Uterus (tissue), 3 donors: ENCODE measurements at regions not wholly inside any gene's neighbourhood (a gene's known extent, or its start where the extent isn't known, plus 50 kb on each side); places are given as distances from the start of the nearest gene placed in this dataset.

ENCODE experiments used
- DNase-seq, 2 donors: peaks; one replicate each; pipeline ENCODE4 v3.0.0-alpha.2; 2019 to 2020
- H3K27ac ChIP-seq, 2 donors: fragments of 200-600 bp; sonication (generic); 1 replicate in 1 of 2; 2 replicates in 1 of 2; pipeline ENCODE4 v1.5.1; 2016 to 2018
- H3K27me3 ChIP-seq, 2 donors: fragments of 200-600 bp; sonication (generic); one replicate each; pipeline ENCODE4 v1.5.1; 2018 to 2019; ENCODE audit warnings: control low read depth in 1 of 2
- H3K36me3 ChIP-seq, 2 donors: fragments of 200-600 bp; sonication (generic); one replicate each; pipeline ENCODE4 v1.5.1; 2019; ENCODE audit warnings: control low read depth in 1 of 2
- H3K4me1 ChIP-seq, 2 donors: fragments of 200-600 bp; sonication (generic); one replicate each; pipeline ENCODE4 v1.5.1; 2018 to 2019; ENCODE audit warnings: control low read depth in 1 of 2
- H3K4me3 ChIP-seq, 2 donors: fragments of 200-600 bp; sonication (generic); 1 replicate in 1 of 2; 2 replicates in 1 of 2; pipeline ENCODE4 v1.5.1; 2018 to 2019; ENCODE audit warnings: mild to moderate bottlenecking in 1 of 2
- H3K9me3 ChIP-seq, 2 donors: fragments of 200-600 bp; sonication (generic); one replicate each; pipeline ENCODE4 v1.5.1; 2019; ENCODE audit warnings: control low read depth in 1 of 2
- POLR2A ChIP-seq, 2 donors: fragments of 450-650 bp; IDR thresholded peaks; one replicate each; pipeline ENCODE4 v1.6.1; 2016; ENCODE audit warnings: antibody characterized with exemption in 2 of 2, mild to moderate bottlenecking in 1 of 2, moderate library complexity in 1 of 2
- intact Hi-C: fragments of 100-400 bp; cut with DNase I; formaldehyde crosslinking; loops from one replicate; pipeline ENCODE4 v1.15.1; 2023; ENCODE audit warnings: low total_unique reads
- TF ChIP-seq, protein P1 (sequence below), 4 experiments: fragments of 200-600 bp in 2 of 4; fragments of 450-650 bp in 2 of 4; sonication (generic) in 2 of 4; IDR thresholded peaks; one replicate each; pipeline ENCODE4 v1.5.1; 2016 to 2019; ENCODE audit warnings: antibody characterized with exemption in 4 of 4, mild to moderate bottlenecking in 2 of 4, moderate library complexity in 1 of 4
- donor health status: DM: yes; HTN: yes; CAD: no.

DNA sequence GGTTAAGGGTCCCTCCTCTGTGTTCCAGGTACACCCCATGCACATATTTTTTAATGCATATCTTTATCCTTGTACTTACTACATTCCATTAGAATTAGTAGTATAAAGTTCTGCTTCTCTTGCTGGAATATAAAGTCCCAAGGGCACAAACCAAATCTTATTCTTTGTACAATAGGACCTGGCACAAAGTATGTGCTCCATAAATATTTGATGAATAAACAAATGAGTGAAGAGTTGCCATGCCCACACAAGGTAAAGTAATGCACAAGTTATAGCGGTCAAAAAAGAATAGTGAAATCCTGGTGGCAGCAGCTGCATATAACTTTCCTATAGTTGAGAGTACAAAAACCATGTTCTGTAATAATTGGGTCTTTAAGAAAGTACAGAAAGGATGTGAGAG lies 82.1 kb upstream of the BMP4 start:
- Histone ChIP-seq H3K36me3 (no peaks in the 10 kb centered on the region), H3K27me3 (no peaks in the 10 kb centered on the region), H3K9me3 (peaks cover 0 to 5% of the 10 kb centered on the region in 2 donors), H3K4me1 (no peaks in the 10 kb centered on the region), H3K27ac (no peak overlapping the region), H3K4me3 (no peak overlapping the region)
- DNase-seq, result no peak
- intact Hi-C loops, result no loop called here
- TF ChIP-seq, protein P1, sequence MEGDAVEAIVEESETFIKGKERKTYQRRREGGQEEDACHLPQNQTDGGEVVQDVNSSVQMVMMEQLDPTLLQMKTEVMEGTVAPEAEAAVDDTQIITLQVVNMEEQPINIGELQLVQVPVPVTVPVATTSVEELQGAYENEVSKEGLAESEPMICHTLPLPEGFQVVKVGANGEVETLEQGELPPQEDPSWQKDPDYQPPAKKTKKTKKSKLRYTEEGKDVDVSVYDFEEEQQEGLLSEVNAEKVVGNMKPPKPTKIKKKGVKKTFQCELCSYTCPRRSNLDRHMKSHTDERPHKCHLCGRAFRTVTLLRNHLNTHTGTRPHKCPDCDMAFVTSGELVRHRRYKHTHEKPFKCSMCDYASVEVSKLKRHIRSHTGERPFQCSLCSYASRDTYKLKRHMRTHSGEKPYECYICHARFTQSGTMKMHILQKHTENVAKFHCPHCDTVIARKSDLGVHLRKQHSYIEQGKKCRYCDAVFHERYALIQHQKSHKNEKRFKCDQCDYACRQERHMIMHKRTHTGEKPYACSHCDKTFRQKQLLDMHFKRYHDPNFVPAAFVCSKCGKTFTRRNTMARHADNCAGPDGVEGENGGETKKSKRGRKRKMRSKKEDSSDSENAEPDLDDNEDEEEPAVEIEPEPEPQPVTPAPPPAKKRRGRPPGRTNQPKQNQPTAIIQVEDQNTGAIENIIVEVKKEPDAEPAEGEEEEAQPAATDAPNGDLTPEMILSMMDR (IDR thresholded peaks at IDR 0.05), result no peak
- no peak for TF ChIP-seq POLR2A (IDR thresholded peaks at IDR 0.05)

DNA sequence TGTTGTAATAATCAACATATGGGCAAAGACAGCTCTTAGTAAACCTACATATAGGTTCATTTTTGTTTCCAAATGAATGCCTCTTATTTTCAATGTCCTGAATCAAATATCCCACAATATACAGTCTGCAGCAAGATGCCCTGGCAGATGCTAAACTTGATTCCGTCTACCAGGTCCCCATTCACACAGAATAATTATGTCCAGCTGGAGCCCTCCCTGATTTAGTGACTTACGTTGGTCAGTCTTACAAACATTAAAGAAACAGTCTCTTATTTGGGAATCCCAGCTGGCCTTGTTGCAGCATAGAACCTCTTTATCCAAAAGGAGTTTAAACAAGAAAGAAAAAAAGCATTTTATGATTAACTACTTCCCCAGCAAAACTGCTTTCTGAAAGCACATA lies 82.7 kb upstream of the BMP4 start:
- Histone ChIP-seq H3K4me3 (no peak overlapping the region), H3K36me3 (no peaks in the 10 kb centered on the region), H3K9me3 (peaks cover 0 to 5% of the 10 kb centered on the region in 2 donors), H3K27me3 (no peaks in the 10 kb centered on the region), H3K4me1 (no peaks in the 10 kb centered on the region), H3K27ac (no peak overlapping the region)
- intact Hi-C loops, result no loop called here
- no peak for TF ChIP-seq POLR2A (IDR thresholded peaks at IDR 0.05)
- TF ChIP-seq, protein P1 (IDR thresholded peaks at IDR 0.05), result no peak
- DNase-seq, result no peak

DNA sequence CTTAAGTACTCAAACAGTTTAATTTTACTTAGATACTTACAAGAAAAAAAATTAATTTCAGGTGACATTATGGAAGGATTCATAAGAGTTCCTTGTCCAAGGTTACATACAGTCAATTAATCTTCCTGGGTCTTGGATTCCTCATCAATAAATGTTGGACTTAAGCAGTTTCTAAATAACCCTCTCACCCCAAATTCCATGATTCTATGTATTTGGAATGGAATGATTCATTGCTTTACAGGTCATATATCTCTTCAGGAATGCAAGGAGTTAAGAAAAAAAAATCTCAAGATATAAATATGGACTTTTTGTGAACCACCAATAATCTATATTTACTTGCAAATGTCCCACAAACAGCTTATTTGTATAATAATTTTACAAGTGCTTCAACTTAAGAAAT lies 84.2 kb upstream of the BMP4 start:
- H3K27ac ChIP-seq, result no peak overlapping the region
- H3K36me3 ChIP-seq, result no peaks in the 10 kb centered on the region
- H3K9me3 ChIP-seq, result no peaks in the 10 kb centered on the region
- DNase-seq, result no peak
- no peak overlapping the region for H3K4me3 ChIP-seq
- intact Hi-C loops, result no loop called here
- H3K4me1 ChIP-seq, result no peaks in the 10 kb centered on the region
- TF ChIP-seq, protein P1 (IDR thresholded peaks at IDR 0.05), result no peak
- no peak for TF ChIP-seq POLR2A (IDR thresholded peaks at IDR 0.05)
- H3K27me3 ChIP-seq, result no peaks in the 10 kb centered on the region

DNA sequence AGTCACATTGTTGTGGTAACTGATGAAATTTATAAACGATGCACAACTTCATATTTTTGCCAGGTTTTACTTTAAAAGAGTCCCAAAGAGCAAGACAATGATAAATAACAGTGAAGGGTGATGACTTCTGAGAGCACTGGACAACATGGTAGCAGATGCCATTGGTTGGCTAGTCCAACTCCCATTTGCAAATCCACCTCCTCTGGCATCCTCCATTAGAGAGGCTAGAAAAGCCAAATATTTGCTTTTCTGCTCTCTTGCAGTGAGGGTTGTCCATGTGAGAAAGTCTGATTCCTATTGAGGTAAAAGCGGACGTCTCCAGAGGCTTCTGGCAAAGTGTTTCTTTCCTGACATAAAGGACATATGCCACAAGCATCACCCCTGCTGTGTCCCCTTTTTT lies 89.6 kb upstream of the BMP4 start:
- no peaks in the 10 kb centered on the region for H3K36me3 ChIP-seq
- H3K4me1 ChIP-seq, result no peaks in the 10 kb centered on the region
- H3K9me3 ChIP-seq, result no peaks in the 10 kb centered on the region
- no peak for DNase-seq
- no peak for TF ChIP-seq POLR2A (IDR thresholded peaks at IDR 0.05)
- TF ChIP-seq, protein P1 (IDR thresholded peaks at IDR 0.05), result no peak
- intact Hi-C loops, result no loop called here
- no peak overlapping the region for H3K4me3 ChIP-seq
- H3K27ac ChIP-seq, result no peak overlapping the region
- H3K27me3 ChIP-seq, result no peaks in the 10 kb centered on the region

DNA sequence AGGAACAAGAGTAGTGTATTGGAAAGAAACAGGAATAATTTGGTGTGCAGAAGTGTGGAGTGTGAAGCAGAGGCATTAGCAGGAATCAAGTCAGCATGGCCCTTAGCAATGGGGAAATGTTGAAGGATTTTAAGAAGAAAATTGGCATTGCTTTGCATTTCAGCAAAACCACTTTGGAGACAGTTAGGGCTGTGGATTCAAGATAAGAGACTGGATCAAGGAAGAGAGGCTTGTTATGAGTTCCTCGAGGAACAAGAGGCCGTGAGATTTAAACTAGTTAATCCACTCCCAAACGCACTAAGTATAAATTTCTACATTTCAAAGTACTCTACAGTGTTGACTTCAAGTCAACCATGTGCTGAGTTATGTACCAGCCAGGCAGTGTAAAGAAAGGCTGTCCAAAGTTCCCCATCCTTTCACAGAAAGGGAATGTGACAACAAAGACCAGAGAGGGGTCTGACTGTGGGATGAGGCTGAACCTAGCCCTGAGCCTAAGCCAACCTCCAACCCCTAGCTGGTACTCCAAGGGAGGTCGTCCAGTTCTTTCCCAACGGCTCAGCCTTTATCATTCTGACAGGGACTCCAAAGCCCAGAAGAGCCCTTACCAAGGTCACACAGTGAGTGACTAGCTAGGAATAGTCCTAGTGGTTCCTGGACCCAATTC lies 91.2 kb upstream of the BMP4 start:
- Histone ChIP-seq H3K27me3 (no peaks in the 10 kb centered on the region), H3K4me3 (no peak overlapping the region), H3K27ac (no peak overlapping the region), H3K36me3 (no peaks in the 10 kb centered on the region), H3K9me3 (no peaks in the 10 kb centered on the region), H3K4me1 (no peaks in the 10 kb centered on the region)
- TF ChIP-seq POLR2A (IDR thresholded peaks at IDR 0.05), result no peak
- TF ChIP-seq, protein P1 (IDR thresholded peaks at IDR 0.05), result no peak
- intact Hi-C loops, result no loop called here
- no peak for DNase-seq
